GM12875 (cell line): ENCODE measurements at regions not wholly inside any gene's neighbourhood (a gene's known extent, or its start where the extent isn't known, plus 50 kb on each side); places are given as distances from the start of the nearest gene placed in this dataset.

Source experiments
- H3K4me3 ChIP-seq: one replicate; pipeline ENCODE4 v1.5.1; 2011; ENCODE audit warnings: low read depth, low read length, control low read depth
- TF ChIP-seq, protein P1 (sequence below): IDR thresholded peaks from 2 replicates; pipeline ENCODE4 v1.5.1; 2011; ENCODE audit warnings: low read depth, mild to moderate bottlenecking, control low read depth, inconsistent platforms, low read length, moderate library complexity, borderline replicate concordance; ENCODE audit not compliant: insufficient read depth

DNA sequence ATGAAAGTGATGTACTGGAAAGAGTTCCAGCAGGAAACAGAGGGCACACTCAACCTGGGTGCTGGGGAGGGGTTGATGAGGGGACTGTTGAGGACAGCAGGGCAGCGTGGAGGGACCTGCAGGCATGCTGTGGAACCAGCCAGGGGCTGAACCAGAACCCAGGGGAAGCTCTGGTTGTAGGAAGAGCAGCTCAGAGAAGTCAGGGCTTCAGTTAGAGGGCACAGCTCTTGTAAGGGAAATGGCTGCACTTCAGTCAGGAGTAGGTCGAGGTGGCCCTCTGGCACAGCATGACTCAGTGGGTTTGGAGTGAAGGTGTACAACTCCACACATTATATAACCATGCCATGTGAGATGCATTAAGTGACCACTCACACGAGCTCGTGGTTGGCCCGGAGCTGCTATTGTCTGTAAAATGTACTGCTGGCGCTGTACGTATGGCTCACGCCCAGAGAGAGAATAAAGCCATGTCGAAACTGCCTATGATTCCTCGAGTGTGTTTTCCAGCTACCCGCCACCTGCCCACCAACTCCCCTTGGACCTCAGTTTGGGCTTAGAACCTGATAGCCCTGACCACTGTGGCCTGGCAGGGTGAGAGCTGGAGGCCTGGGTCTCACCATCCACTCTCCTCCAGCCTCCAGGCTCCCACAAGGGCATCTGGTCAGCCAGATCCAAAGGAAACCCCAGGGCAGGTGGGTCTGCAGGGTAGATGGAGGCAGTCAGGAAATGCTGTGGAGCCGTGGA lies 136.5 kb upstream of the HS6ST1 start:
- TF ChIP-seq, protein P1, sequence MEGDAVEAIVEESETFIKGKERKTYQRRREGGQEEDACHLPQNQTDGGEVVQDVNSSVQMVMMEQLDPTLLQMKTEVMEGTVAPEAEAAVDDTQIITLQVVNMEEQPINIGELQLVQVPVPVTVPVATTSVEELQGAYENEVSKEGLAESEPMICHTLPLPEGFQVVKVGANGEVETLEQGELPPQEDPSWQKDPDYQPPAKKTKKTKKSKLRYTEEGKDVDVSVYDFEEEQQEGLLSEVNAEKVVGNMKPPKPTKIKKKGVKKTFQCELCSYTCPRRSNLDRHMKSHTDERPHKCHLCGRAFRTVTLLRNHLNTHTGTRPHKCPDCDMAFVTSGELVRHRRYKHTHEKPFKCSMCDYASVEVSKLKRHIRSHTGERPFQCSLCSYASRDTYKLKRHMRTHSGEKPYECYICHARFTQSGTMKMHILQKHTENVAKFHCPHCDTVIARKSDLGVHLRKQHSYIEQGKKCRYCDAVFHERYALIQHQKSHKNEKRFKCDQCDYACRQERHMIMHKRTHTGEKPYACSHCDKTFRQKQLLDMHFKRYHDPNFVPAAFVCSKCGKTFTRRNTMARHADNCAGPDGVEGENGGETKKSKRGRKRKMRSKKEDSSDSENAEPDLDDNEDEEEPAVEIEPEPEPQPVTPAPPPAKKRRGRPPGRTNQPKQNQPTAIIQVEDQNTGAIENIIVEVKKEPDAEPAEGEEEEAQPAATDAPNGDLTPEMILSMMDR: no peak
- H3K4me3 ChIP-seq: no peak overlapping the region

DNA sequence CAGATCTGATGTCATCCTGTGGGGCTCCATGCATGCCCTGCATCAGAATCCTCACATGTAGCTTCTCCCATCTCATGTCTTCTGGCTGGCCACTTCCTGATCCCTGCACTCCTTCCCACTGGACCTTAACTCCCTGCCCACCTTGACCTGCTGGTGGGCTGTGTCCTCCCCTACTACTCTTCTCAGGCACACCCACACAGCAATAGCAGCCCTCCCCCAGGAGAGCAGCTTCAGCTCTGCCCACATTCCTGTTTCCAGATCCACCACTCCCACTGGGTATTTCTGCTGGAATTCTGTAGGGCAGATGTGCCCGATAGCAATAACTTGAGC lies 137.0 kb upstream of the HS6ST1 start:
- TF ChIP-seq, protein P1: no peak
- H3K4me3 ChIP-seq: no peak overlapping the region

DNA sequence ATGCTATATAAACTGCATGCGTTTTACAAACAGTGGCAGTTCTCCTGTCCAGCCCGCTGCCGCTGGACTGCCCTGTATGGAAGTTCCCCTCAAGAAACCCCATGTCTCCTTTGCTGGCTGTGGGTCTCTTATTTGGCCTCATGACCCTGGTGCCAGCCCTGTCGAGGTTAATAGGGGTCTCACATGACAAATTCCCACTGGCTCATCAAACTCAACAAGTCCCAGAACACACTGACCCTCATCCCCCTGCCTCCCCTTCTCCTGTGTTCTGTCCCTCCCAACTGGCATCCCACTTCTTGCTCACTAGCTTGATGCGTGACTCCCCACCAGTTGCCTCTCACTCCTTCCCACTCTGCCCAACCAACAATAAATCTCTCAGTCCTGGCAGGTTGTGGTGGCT lies 137.6 kb upstream of the HS6ST1 start:
- TF ChIP-seq, protein P1: no peak
- H3K4me3 ChIP-seq: no peak overlapping the region

DNA sequence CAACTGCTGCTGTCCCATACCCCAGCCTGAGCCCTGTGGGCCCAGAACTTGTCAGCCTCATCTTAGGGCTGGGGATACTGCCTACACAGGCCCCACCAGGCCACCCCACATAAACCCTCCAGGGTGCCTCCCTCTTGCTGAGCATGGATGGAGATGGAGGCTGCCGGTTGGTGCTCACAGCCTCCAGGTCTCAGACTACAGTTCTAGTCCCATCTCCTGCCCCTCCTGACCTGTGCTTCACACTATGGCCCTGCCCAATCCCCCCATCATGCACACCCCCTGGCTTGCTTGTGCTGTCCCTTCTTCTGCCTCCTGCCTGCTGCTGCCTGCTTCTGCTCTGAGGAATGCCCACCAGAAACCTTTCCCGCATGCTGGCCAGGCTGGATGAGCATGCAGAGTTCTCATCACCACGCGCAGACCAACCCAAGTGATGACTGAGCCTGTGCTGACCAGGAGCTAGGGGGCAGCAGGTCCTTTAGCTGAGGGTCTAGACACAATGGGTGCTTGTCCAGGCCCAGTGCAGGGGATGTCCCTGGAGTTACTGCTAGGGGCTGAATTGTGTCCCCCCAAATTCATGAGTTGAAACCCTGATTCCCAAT lies 138.4 kb upstream of the HS6ST1 start:
- no peak overlapping the region for H3K4me3 ChIP-seq
- TF ChIP-seq, protein P1: no peak

DNA sequence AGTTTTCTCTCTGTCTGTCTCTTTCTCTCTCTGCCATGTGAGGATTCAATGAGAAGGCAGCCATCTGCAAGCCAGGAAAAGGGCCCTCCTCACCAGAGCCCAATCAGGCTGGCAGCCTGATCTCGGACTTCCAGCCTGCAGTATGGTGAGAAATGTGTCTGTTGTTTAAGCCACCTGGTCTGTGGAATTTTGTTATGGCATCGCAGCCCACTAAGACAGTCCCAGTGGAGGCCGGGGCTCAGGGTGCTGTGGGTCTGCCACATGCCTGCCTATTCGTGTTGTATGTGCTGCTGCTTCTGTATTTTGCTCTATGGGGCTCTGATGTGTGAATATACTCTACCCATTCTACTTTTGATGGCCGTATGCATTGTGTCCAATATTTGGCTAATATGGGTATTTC lies 139.0 kb upstream of the HS6ST1 start:
- H3K4me3 ChIP-seq: no peak overlapping the region
- TF ChIP-seq, protein P1: no peak

DNA sequence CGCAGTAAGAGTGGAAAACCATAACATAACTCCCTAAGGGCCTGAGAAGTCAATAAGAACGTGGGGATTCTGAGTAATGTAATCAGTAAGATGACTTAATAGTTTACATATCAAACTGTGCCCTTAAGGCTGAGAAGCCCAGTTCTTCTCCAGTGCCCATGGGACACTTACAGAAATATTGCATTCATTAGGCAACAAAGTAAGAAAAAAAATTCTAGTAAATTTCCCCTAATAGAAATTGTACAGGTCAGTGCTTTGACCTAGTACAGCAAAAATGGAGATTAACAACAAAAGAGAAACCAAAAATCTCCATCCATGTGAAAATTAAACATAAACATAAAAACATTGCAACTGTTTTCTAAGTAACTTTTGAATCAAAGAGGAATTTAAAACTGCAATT lies 139.8 kb upstream of the HS6ST1 start:
- TF ChIP-seq, protein P1: no peak
- H3K4me3 ChIP-seq: no peak overlapping the region

DNA sequence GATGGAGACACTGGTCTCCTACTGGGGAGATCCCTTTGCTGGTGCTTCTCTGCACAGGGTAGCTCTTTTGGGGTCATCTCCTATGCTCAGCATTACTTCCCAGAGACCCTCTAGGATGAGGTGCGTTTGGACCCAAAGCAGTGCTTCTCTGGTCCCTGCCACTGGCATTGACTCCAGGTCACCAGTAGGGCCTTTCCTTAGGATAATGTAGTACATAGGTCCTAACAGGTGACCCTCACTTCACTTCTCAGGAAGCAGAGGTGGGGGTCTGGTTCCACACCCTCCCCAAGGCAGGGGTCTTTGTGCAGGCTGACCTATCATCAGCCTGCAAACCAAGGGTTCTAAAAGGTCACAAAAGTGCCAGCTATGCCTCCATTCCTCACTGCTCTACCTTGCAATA lies 145.8 kb upstream of the HS6ST1 start:
- TF ChIP-seq, protein P1: no peak
- no peak overlapping the region for H3K4me3 ChIP-seq
